SH-SY5Y (cell line): ENCODE measurements at regions not wholly inside any gene's neighbourhood (a gene's known extent, or its start where the extent isn't known, plus 50 kb on each side); places are given as distances from the start of the nearest gene placed in this dataset.

Experiments used
- GATA2 ChIP-seq: IDR thresholded peaks from 2 replicates; pipeline ENCODE4 v1.6.1; 2011; ENCODE audit warnings: mild to moderate bottlenecking, low read depth, low read length
- GATA3 ChIP-seq: IDR thresholded peaks from 2 replicates; pipeline ENCODE4 v1.6.1; 2011; ENCODE audit warnings: low read depth, mild to moderate bottlenecking, low read length, moderate library complexity

DNA sequence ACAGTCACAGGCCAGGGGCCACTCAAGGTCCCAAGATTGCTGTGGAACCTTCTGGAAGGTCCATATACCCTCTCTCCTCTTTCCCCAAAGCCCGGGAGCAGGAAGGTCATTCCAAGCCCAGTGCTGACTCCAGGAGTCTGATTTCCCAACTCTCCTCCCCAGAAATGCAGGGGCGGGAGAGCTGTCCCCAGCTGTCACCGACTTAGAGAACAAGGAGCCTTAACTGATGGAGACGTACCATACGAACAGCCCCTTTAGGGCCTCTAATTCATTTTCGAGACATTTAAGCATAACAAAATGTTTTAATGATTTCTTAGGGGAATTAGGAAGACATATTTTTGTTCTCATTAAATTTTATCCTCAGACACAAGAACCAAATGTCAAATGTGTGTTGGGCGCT, 99.2 kb downstream of the PHETA1 start:
- TF ChIP-seq GATA2 (no peak), GATA3 (no peak)
